ENCODE measurements at regions not wholly inside any gene's neighbourhood (a gene's known extent, or its start where the extent isn't known, plus 50 kb on each side); places are given as distances from the start of the nearest gene placed in this dataset.

- WGBS (ENCODE audit: low lambda C conversion rate), result 41% methylated on average over 4 of the region's 4 CpGs
Measured at GRCh38 chr5:8913522-8913921, 632.4 kb downstream of the SEMA5A start.

More at GRCh38 chr5:8913522-8913921, 632.4 kb downstream of the SEMA5A start:
- Histone ChIP-seq H3K79me2 (ENCODE audit: insufficient read depth) (no peaks in the 10 kb centered on the region), H3K4me3 (ENCODE audit: low read depth in 2 of 2, low read length in 1 of 2) (no peak overlapping the region), H2AFZ (ENCODE audit: low read depth) (no peak overlapping the region), H3K27me3 (ENCODE audit: insufficient read depth) (no peaks in the 10 kb centered on the region), H3K4me2 (no peak overlapping the region), H3K4me1 (ENCODE audit: control insufficient read depth in 1 of 2, insufficient read depth in 2 of 2, low read depth in 1 of 2, low read length in 1 of 2) (no peaks in the 10 kb centered on the region), H3K9ac (no peak overlapping the region), H3F3A (replicated peaks; ENCODE audit: insufficient read depth) (no peaks in the 10 kb centered on the region), H3K36me3 (replicated peaks in 1 of 2; ENCODE audit: control insufficient read depth in 1 of 2, insufficient read depth in 2 of 2, low read length in 1 of 2) (no peaks in the 10 kb centered on the region), H3K9me2 (no peaks in the 10 kb centered on the region), H3K9me3 (no peaks in the 10 kb centered on the region), H3K27ac (ENCODE audit: low read depth in 2 of 2, low read length in 1 of 2) (no peak overlapping the region), H4K20me1 (ENCODE audit: insufficient read depth) (no peaks in the 10 kb centered on the region)
- CTCF ChIA-PET, result no interaction called here
- DNase-seq, result no peak
- TF ChIP-seq USF2 (IDR thresholded peaks at IDR 0.05; ENCODE audit: borderline replicate concordance, low read depth, low read length), result no peak
- TF ChIP-seq TEAD4 (IDR thresholded peaks at IDR 0.05; ENCODE audit: borderline replicate concordance, insufficient read depth), result no peak
- TF ChIP-seq ELF1 (IDR thresholded peaks at IDR 0.05), result no peak
- no peak for TF ChIP-seq RCOR1 (IDR thresholded peaks at IDR 0.05; ENCODE audit: low read length)
- TF ChIP-seq NFIC (IDR thresholded peaks at IDR 0.05; ENCODE audit: borderline replicate concordance), result no peak
- TF ChIP-seq FOXM1 (IDR thresholded peaks at IDR 0.05; ENCODE audit: low read depth), result no peak
- no peak for TF ChIP-seq MXI1 (IDR thresholded peaks at IDR 0.05; ENCODE audit: low read depth, low read length)
- TF ChIP-seq EP300 (IDR thresholded peaks at IDR 0.05; ENCODE audit: borderline replicate concordance in 1 of 2, low read depth in 1 of 2, low read length in 1 of 2), result no peak
- no peak for TF ChIP-seq SIN3A (IDR thresholded peaks at IDR 0.05; ENCODE audit: borderline replicate concordance, low read depth, low read length)
- no peak for TF ChIP-seq CHD2 (IDR thresholded peaks at IDR 0.05; ENCODE audit: low read length, partially characterized antibody)
- TF ChIP-seq SMC3 (IDR thresholded peaks at IDR 0.05; ENCODE audit: low read depth, low read length), result no peak
- TF ChIP-seq FOSL2 (IDR thresholded peaks at IDR 0.05; ENCODE audit: borderline replicate concordance, low read depth), result no peak
- TF ChIP-seq CTCF (IDR thresholded peaks at IDR 0.05), result no peak
- TF ChIP-seq IRF3 (IDR thresholded peaks at IDR 0.05; ENCODE audit: low read depth, low read length), result no peak
- POLR2A ChIA-PET, result no interaction called here

Data from SK-N-SH (cell line).